ENCODE measurements at regions not wholly inside any gene's neighbourhood (a gene's known extent, or its start where the extent isn't known, plus 50 kb on each side); places are given as distances from the start of the nearest gene placed in this dataset.

DNA sequence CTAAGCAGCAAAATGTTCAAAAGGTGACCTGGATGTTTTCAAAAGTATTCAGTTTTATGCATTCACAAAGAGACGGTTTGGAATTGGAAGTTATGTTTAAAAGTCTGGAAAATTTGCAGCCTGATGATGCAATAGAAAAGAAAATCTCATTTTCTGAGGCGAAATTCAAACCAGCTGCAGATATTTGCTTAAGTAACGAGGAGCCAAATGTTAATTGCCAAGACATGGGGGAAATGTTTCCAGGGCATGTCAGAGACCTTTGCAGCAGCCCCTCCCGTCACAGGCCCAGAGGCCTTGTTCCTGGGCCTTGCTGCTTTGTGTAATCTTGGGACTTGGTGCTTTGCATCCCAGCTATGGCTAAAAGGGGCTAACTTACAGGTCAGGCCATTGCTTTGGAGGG, 228.2 kb downstream of the MAN2A1 start:
- WGBS, 2 experiments (ENCODE audit: extremely low coverage in 2 of 2, insufficient read length in 1 of 2): 67% methylated on average over 2 of the region's 4 CpGs; no CpG with 5 or more reads in 1 of the 2 experiments
- Histone ChIP-seq H3K14ac (replicated peaks; ENCODE audit: low read depth, low read length) (no peak overlapping the region), H3K79me1 (ENCODE audit: low read depth in 1 of 2, low read length in 2 of 2) (no peaks in the 10 kb centered on the region), H4K91ac (ENCODE audit: insufficient read depth, low read depth, low read length) (no peak overlapping the region), H3K9ac (ENCODE audit: low read depth, low read length) (no peak overlapping the region), H4K5ac (ENCODE audit: low read depth, low read length) (no peak overlapping the region), H3K18ac (ENCODE audit: low read depth, low read length) (no peak overlapping the region), H3K4ac (ENCODE audit: low read depth, low read length) (no peak overlapping the region), H3K23ac (ENCODE audit: low read depth, low read length) (no peak overlapping the region), H3K4me2 (ENCODE audit: low read depth, low read length) (no peak overlapping the region), H2AK9ac (replicated peaks; ENCODE audit: low read depth, low read length, poor library complexity) (no peak overlapping the region), H3K36me3 (ENCODE audit: control insufficient read depth, insufficient read depth, low read length) (no peaks in the 10 kb centered on the region), H3K27me3 (ENCODE audit: control insufficient read depth, insufficient read depth, low read length) (no peaks in the 10 kb centered on the region), H4K8ac (ENCODE audit: low read depth in 2 of 2, low read length in 2 of 2) (no peak overlapping the region), H2BK5ac (ENCODE audit: low read depth, low read length, poor library complexity, severe bottlenecking) (no peak overlapping the region), H2BK20ac (ENCODE audit: low read depth, low read length) (no peak overlapping the region), H3K9me1 (ENCODE audit: insufficient read depth, low read length) (no peaks in the 10 kb centered on the region), H3K56ac (ENCODE audit: extremely low read depth, insufficient read depth, low read length) (no peak overlapping the region), H3K4me1 (ENCODE audit: control insufficient read depth, insufficient read depth, low read length) (no peaks in the 10 kb centered on the region), H2BK15ac (ENCODE audit: low read depth, low read length) (no peak overlapping the region), H2AK5ac (ENCODE audit: low read depth, low read length) (no peak overlapping the region), H3K4me3 (ENCODE audit: insufficient read depth, low read depth, low read length) (no peak overlapping the region), H3K9me3 (ENCODE audit: control insufficient read depth, insufficient read depth, low read length) (no peaks in the 10 kb centered on the region), H2AFZ (replicated peaks; ENCODE audit: low read length, poor library complexity) (no peak overlapping the region), H4K20me1 (ENCODE audit: insufficient read depth, low read length) (no peaks in the 10 kb centered on the region), H2BK120ac (ENCODE audit: low read depth, low read length) (no peak overlapping the region), H3K27ac (ENCODE audit: insufficient read depth, low read length) (no peak overlapping the region)
- dilution Hi-C loops (cut with HindIII; ENCODE audit: low sequenced_read_pairs, unreplicated experiment): no loop called here
- peak; percentile 38; the same call in 1 of the 2 replicates for TF ChIP-seq CEBPB (IDR thresholded peaks at IDR 0.05; ENCODE audit: low read depth, low read length)
- TF ChIP-seq RFX5 (IDR thresholded peaks at IDR 0.05; ENCODE audit: low read depth, low read length): no peak
- TF ChIP-seq, protein P1, sequence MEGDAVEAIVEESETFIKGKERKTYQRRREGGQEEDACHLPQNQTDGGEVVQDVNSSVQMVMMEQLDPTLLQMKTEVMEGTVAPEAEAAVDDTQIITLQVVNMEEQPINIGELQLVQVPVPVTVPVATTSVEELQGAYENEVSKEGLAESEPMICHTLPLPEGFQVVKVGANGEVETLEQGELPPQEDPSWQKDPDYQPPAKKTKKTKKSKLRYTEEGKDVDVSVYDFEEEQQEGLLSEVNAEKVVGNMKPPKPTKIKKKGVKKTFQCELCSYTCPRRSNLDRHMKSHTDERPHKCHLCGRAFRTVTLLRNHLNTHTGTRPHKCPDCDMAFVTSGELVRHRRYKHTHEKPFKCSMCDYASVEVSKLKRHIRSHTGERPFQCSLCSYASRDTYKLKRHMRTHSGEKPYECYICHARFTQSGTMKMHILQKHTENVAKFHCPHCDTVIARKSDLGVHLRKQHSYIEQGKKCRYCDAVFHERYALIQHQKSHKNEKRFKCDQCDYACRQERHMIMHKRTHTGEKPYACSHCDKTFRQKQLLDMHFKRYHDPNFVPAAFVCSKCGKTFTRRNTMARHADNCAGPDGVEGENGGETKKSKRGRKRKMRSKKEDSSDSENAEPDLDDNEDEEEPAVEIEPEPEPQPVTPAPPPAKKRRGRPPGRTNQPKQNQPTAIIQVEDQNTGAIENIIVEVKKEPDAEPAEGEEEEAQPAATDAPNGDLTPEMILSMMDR (conservative IDR thresholded peaks at IDR 0.05; ENCODE audit: low read depth, low read length): no peak
- no peak for TF ChIP-seq ELK1 (IDR thresholded peaks at IDR 0.05; ENCODE audit: borderline replicate concordance, low read depth, low read length)
- in situ Hi-C loops (cut with MboI; ENCODE audit: low sequenced_read_pairs): no loop called here
- CTCF ChIA-PET: no interaction called here
- intact Hi-C loops (cut with micrococcal nuclease): no loop called here
- BruUV-seq (replicated peaks): no TSS peak
- POLR2A ChIA-PET (ENCODE audit: unreplicated experiment): no interaction called here
- ATAC-seq (ENCODE audit: low read depth): no peak
- DNase-seq: no peak

Measured in IMR-90 (cell line).